ENCODE measurements at regions not wholly inside any gene's neighbourhood (a gene's known extent, or its start where the extent isn't known, plus 50 kb on each side); places are given as distances from the start of the nearest gene placed in this dataset.
A peak's percentile ranks its signal among the peaks of the same experiment; 100 is the strongest.

GRCh38 chr14:97824218-97824617 is 1027.0 kb downstream of the VRK1 start:
- no peaks in the 10 kb centered on the region for H3K36me3 ChIP-seq
- no peak overlapping the region for H3K4me3 ChIP-seq (ENCODE audit: low read depth, low read length)
- no peak for DNase-seq
- H3K27ac ChIP-seq = no peak overlapping the region
- TF ChIP-seq CTCF (IDR thresholded peaks at IDR 0.05; ENCODE audit: low read depth, low read length) = no peak
- H3K9me3 ChIP-seq (ENCODE audit: severe bottlenecking) = no peaks in the 10 kb centered on the region
- peaks cover 26% of the 10 kb centered on the region for H3K27me3 ChIP-seq (ENCODE audit: insufficient read depth, low read depth, severe bottlenecking)

GRCh38 chr14:97827746-97828145 is 1030.6 kb downstream of the VRK1 start:
- H3K9me3 ChIP-seq (ENCODE audit: severe bottlenecking) = no peaks in the 10 kb centered on the region
- no peak for DNase-seq
- no peak overlapping the region for H3K27ac ChIP-seq

GRCh38 chr14:97832776-97833175 is 1035.6 kb downstream of the VRK1 start:
- H3K36me3 ChIP-seq = no peaks in the 10 kb centered on the region
- no peak overlapping the region for H3K27ac ChIP-seq
- peak; percentile 11 for DNase-seq
- no peak overlapping the region for H3K4me3 ChIP-seq (ENCODE audit: low read depth, low read length)
- H3K27me3 ChIP-seq (ENCODE audit: insufficient read depth, low read depth, severe bottlenecking) = peaks cover 66% of the 10 kb centered on the region
- H3K9me3 ChIP-seq (ENCODE audit: severe bottlenecking) = no peaks in the 10 kb centered on the region
- TF ChIP-seq CTCF (IDR thresholded peaks at IDR 0.05; ENCODE audit: low read depth, low read length) = no peak

More at GRCh38 chr14:97827746-97828145, 1030.6 kb downstream of the VRK1 start:
- Histone ChIP-seq H3K27me3 (ENCODE audit: insufficient read depth, low read depth, severe bottlenecking) (peaks cover 40% of the 10 kb centered on the region), H3K36me3 (no peaks in the 10 kb centered on the region), H3K4me3 (ENCODE audit: low read depth, low read length) (no peak overlapping the region)
- TF ChIP-seq CTCF (IDR thresholded peaks at IDR 0.05; ENCODE audit: low read depth, low read length) = no peak

GRCh38 chr14:97838986-97839385 is 1041.8 kb downstream of the VRK1 start:
- no peak for TF ChIP-seq CTCF (IDR thresholded peaks at IDR 0.05; ENCODE audit: low read depth, low read length)
- H3K27me3 ChIP-seq (ENCODE audit: insufficient read depth, low read depth, severe bottlenecking) = peaks cover 73% of the 10 kb centered on the region
- H3K9me3 ChIP-seq (ENCODE audit: severe bottlenecking) = no peaks in the 10 kb centered on the region
- DNase-seq = no peak
- H3K4me3 ChIP-seq (ENCODE audit: low read depth, low read length) = no peak overlapping the region
- no peaks in the 10 kb centered on the region for H3K36me3 ChIP-seq
- no peak overlapping the region for H3K27ac ChIP-seq

GRCh38 chr14:97840159-97840558 is 1043.0 kb downstream of the VRK1 start:
- H3K27ac ChIP-seq = no peak overlapping the region
- no peak for TF ChIP-seq CTCF (IDR thresholded peaks at IDR 0.05; ENCODE audit: low read depth, low read length)

GRCh38 chr14:97841762-97842161 is 1044.6 kb downstream of the VRK1 start:
- H3K4me3 ChIP-seq (ENCODE audit: low read depth, low read length) = no peak overlapping the region
- H3K27ac ChIP-seq = no peak overlapping the region
- no peak for TF ChIP-seq CTCF (IDR thresholded peaks at IDR 0.05; ENCODE audit: low read depth, low read length)
- peaks cover 69% of the 10 kb centered on the region for H3K27me3 ChIP-seq (ENCODE audit: insufficient read depth, low read depth, severe bottlenecking)
- no peak for DNase-seq
- no peaks in the 10 kb centered on the region for H3K36me3 ChIP-seq
- no peaks in the 10 kb centered on the region for H3K9me3 ChIP-seq (ENCODE audit: severe bottlenecking)

More at GRCh38 chr14:97840159-97840558, 1043.0 kb downstream of the VRK1 start:
- Histone ChIP-seq H3K27me3 (ENCODE audit: insufficient read depth, low read depth, severe bottlenecking) (peaks cover 80% of the 10 kb centered on the region), H3K4me3 (ENCODE audit: low read depth, low read length) (no peak overlapping the region), H3K9me3 (ENCODE audit: severe bottlenecking) (no peaks in the 10 kb centered on the region), H3K36me3 (no peaks in the 10 kb centered on the region)
- DNase-seq = no peak
